H9 (cell line): ENCODE measurements at regions not wholly inside any gene's neighbourhood (a gene's known extent, or its start where the extent isn't known, plus 50 kb on each side); places are given as distances from the start of the nearest gene placed in this dataset.

Source experiments
- DNase-seq: peaks from one replicate; pipeline ENCODE4 v3.0.0-alpha.2; 2017
- H2AFZ ChIP-seq: one replicate; pipeline ENCODE4 v1.6.1; 2013; ENCODE audit warnings: mild to moderate bottlenecking, low read length, control low read depth, moderate library complexity
- H2AK5ac ChIP-seq: 2 replicates; pipeline ENCODE4 v1.6.1; 2013; ENCODE audit warnings: low read length, control low read depth, mixed read lengths; ENCODE audit not compliant: insufficient read length
- H2BK120ac ChIP-seq: one replicate; pipeline ENCODE4 v1.6.1; 2013; ENCODE audit warnings: low read depth, mild to moderate bottlenecking, low read length, control low read depth, inconsistent platforms; ENCODE audit not compliant: poor library complexity, severe bottlenecking
- H2BK12ac ChIP-seq: 2 replicates; pipeline ENCODE4 v1.6.1; 2013; ENCODE audit warnings: low read length, control low read depth, mixed read lengths, low read depth; ENCODE audit not compliant: insufficient read length
- H2BK15ac ChIP-seq: 2 replicates; pipeline ENCODE4 v1.6.1; 2013; ENCODE audit warnings: low read depth, low read length, control low read depth
- H2BK20ac ChIP-seq: one replicate; pipeline ENCODE4 v1.6.1; 2013; ENCODE audit warnings: low read depth, mild to moderate bottlenecking, low read length, control low read depth, inconsistent platforms; ENCODE audit not compliant: poor library complexity, severe bottlenecking
- H2BK5ac ChIP-seq: 2 replicates; pipeline ENCODE4 v1.6.1; 2013; ENCODE audit warnings: low read length, control low read depth, mixed read lengths; ENCODE audit not compliant: insufficient read length
- H3K14ac ChIP-seq: 2 replicates; pipeline ENCODE4 v1.6.1; 2013; ENCODE audit warnings: low read length, control low read depth; ENCODE audit not compliant: insufficient read depth
- H3K18ac ChIP-seq: 2 replicates; pipeline ENCODE4 v1.6.1; 2013; ENCODE audit warnings: low read depth, mild to moderate bottlenecking, mixed read lengths, low read length, control low read depth; ENCODE audit not compliant: insufficient read length
- H3K23ac ChIP-seq: 2 replicates; pipeline ENCODE4 v1.6.1; 2013; ENCODE audit warnings: low read length, control low read depth, mixed read lengths, low read depth; ENCODE audit not compliant: insufficient read length
- H3K23me2 ChIP-seq: 2 replicates; pipeline ENCODE4 v1.6.1; 2013; ENCODE audit warnings: low read depth, mild to moderate bottlenecking, mixed read lengths, low read length, control low read depth; ENCODE audit not compliant: insufficient read length, poor library complexity, severe bottlenecking
- H3K27ac ChIP-seq: 2 replicates; pipeline ENCODE4 v1.5.1; 2013; ENCODE audit warnings: low read length, control low read depth, mixed read lengths, low read depth; ENCODE audit not compliant: insufficient read length
- H3K27me3 ChIP-seq: 2 replicates; pipeline ENCODE4 v1.6.1; 2013; ENCODE audit warnings: low read length, control low read depth, inconsistent platforms; ENCODE audit not compliant: insufficient read depth
- H3K4ac ChIP-seq: 2 replicates; pipeline ENCODE4 v1.6.1; 2013; ENCODE audit warnings: low read depth, mild to moderate bottlenecking, control low read depth, inconsistent platforms, low read length, moderate library complexity
- H3K4me1 ChIP-seq: 2 replicates; pipeline ENCODE4 v1.6.1; 2013; ENCODE audit warnings: low read length, control low read depth, inconsistent platforms; ENCODE audit not compliant: insufficient read depth
- H3K4me2 ChIP-seq: 2 replicates; pipeline ENCODE4 v1.6.1; 2013; ENCODE audit warnings: low read length, control low read depth, mixed read lengths; ENCODE audit not compliant: insufficient read length, insufficient read depth
- H3K56ac ChIP-seq: 2 replicates; pipeline ENCODE4 v1.6.1; 2013; ENCODE audit warnings: low read depth, mild to moderate bottlenecking, mixed read lengths, low read length, control low read depth; ENCODE audit not compliant: insufficient read length
- H3K79me1 ChIP-seq: 2 replicates; pipeline ENCODE4 v1.6.1; 2013; ENCODE audit warnings: low read depth, mild to moderate bottlenecking, moderate library complexity, low read length, control low read depth, inconsistent platforms; ENCODE audit not compliant: insufficient read depth, poor library complexity, severe bottlenecking
- H3K79me2 ChIP-seq: 2 replicates; pipeline ENCODE4 v1.6.1; 2013; ENCODE audit warnings: low read length, control low read depth, inconsistent platforms; ENCODE audit not compliant: insufficient read depth
- H3K9ac ChIP-seq: 2 replicates; pipeline ENCODE4 v1.6.1; 2013; ENCODE audit warnings: low read length, control low read depth, mixed read lengths; ENCODE audit not compliant: insufficient read length; ENCODE audit errors: extremely low read depth
- H3K9me3 ChIP-seq: one replicate; pipeline ENCODE4 v1.6.1; 2013; ENCODE audit warnings: low read depth, low read length, inconsistent platforms; ENCODE audit not compliant: control insufficient read depth
- H3T11ph ChIP-seq: one replicate; pipeline ENCODE4 v1.6.1; 2013; ENCODE audit warnings: mild to moderate bottlenecking, low read length, control low read depth, inconsistent platforms
- H4K20me1 ChIP-seq: one replicate; pipeline ENCODE4 v1.6.1; 2013; ENCODE audit not compliant: control insufficient read depth, insufficient read length, insufficient read depth
- H4K5ac ChIP-seq: 2 replicates; pipeline ENCODE4 v1.6.1; 2013; ENCODE audit warnings: low read depth, mild to moderate bottlenecking, mixed read lengths, low read length, control low read depth; ENCODE audit not compliant: insufficient read length
- H4K8ac ChIP-seq: replicated peaks from 2 replicates; pipeline ENCODE4 v1.6.1; 2013; ENCODE audit warnings: low read length, control low read depth, mixed read lengths, low read depth; ENCODE audit not compliant: insufficient read length
- H4K91ac ChIP-seq: 2 replicates; pipeline ENCODE4 v1.6.1; 2013; ENCODE audit warnings: low read depth, mild to moderate bottlenecking, moderate library complexity, mixed read lengths, low read length, control low read depth; ENCODE audit not compliant: insufficient read length
- H3K27ac Mint-ChIP-seq, 3 experiments: 2 replicates in 2 of 3; 3 replicates in 1 of 3; pipeline ENCODE4 v1.8.0; 2020 to 2021; ENCODE audit warnings: mixed read lengths in 3 of 3, mild to moderate bottlenecking in 1 of 3, moderate library complexity in 1 of 3
- H3K27me3 Mint-ChIP-seq: 2 replicates; pipeline ENCODE4 v1.8.0; 2021; ENCODE audit warnings: low read depth, mild to moderate bottlenecking, moderate library complexity, mixed read lengths
- H3K36me3 Mint-ChIP-seq, 3 experiments: 2 replicates in 2 of 3; 3 replicates in 1 of 3; pipeline ENCODE4 v1.8.0; 2020 to 2021; ENCODE audit warnings: low read depth in 3 of 3, mixed read lengths in 3 of 3; ENCODE audit not compliant: insufficient read depth in 1 of 3
- H3K4me1 Mint-ChIP-seq, 2 experiments: 2 replicates each; pipeline ENCODE4 v1.8.0; 2020; ENCODE audit warnings: mixed read lengths in 2 of 2
- H3K4me3 Mint-ChIP-seq, 2 experiments: 2 replicates in 1 of 2; 3 replicates in 1 of 2; pipeline ENCODE4 v1.8.0; 2020 to 2021; ENCODE audit warnings: mild to moderate bottlenecking in 2 of 2, mixed read lengths in 2 of 2, moderate library complexity in 1 of 2
- H3K9me3 Mint-ChIP-seq, 2 experiments: 2 replicates in 1 of 2; 3 replicates in 1 of 2; pipeline ENCODE4 v1.8.0; 2020; ENCODE audit warnings: mild to moderate bottlenecking in 2 of 2, mixed read lengths in 2 of 2, moderate library complexity in 1 of 2
- CTCF ChIP-seq: fragments of 200-600 bp; sonication (generic); conservative IDR thresholded peaks from 3 replicates; pipeline ENCODE4 v1.8.0; 2021; ENCODE audit warnings: antibody characterized with exemption, mild to moderate bottlenecking
- WGBS: extraction: QIAGEN DNeasy Blood & Tissue Kit; methylation state at CpG from one replicate; pipeline ENCODE4 v1.1.7; 2013; ENCODE audit warnings: missing lambda C conversion rate, low lambda C conversion rate, mixed read lengths; ENCODE audit not compliant: insufficient read length; ENCODE audit errors: extremely low coverage; 5-methylcytosine and 5-hydroxymethylcytosine counted together

- no peak overlapping the region for H3K18ac ChIP-seq
- WGBS: no CpG with 5 or more reads among the region's 6 CpGs
- no peak overlapping the region for H3K23ac ChIP-seq
- Mint-ChIP-seq H3K9me3 (no peaks in the 10 kb centered on the region), H3K4me1 (peaks cover 3 to 10% of the 10 kb centered on the region in 2 experiments), H3K27me3 (peaks cover 4% of the 10 kb centered on the region; the same call in 1 of the 2 replicates), H3K4me3 (no peak overlapping the region), H3K36me3 (no peaks in the 10 kb centered on the region), H3K27ac (no peak overlapping the region)
- no peak overlapping the region for H3K4me2 ChIP-seq
- H2AFZ ChIP-seq: no peak overlapping the region
- H3T11ph ChIP-seq: no peak overlapping the region
- no peak overlapping the region for H2BK120ac ChIP-seq
- H2BK15ac ChIP-seq: no peak overlapping the region
- H4K8ac ChIP-seq: no peak overlapping the region
- H3K27ac ChIP-seq: no peak overlapping the region
- no peak overlapping the region for H2BK12ac ChIP-seq
- no peaks in the 10 kb centered on the region for H4K20me1 ChIP-seq
- H2AK5ac ChIP-seq: no peak overlapping the region
- no peaks in the 10 kb centered on the region for H3K9me3 ChIP-seq
- H3K27me3 ChIP-seq: no peaks in the 10 kb centered on the region
- H3K79me1 ChIP-seq: no peaks in the 10 kb centered on the region
- H4K5ac ChIP-seq: no peak overlapping the region
- no peak overlapping the region for H3K4ac ChIP-seq
- no peaks in the 10 kb centered on the region for H3K79me2 ChIP-seq
- H2BK5ac ChIP-seq: no peak overlapping the region
- no peak overlapping the region for H3K9ac ChIP-seq
- H3K14ac ChIP-seq: no peak overlapping the region
- no peak for DNase-seq
- no peaks in the 10 kb centered on the region for H3K23me2 ChIP-seq
- H3K4me1 ChIP-seq: no peaks in the 10 kb centered on the region
- no peak overlapping the region for H4K91ac ChIP-seq
- H3K56ac ChIP-seq: no peak overlapping the region
- no peak overlapping the region for H2BK20ac ChIP-seq
- TF ChIP-seq CTCF: no peak
Observed at GRCh38 chr14:50011242-50011641, 105.1 kb downstream of the VCPKMT start.
